Immature natural killer cell (primary cell): ENCODE measurements at regions not wholly inside any gene's neighbourhood (a gene's known extent, or its start where the extent isn't known, plus 50 kb on each side); places are given as distances from the start of the nearest gene placed in this dataset.
"Not testable (repeated sequence)": the region's sequence is repeated elsewhere in the genome, so short reads cannot be mapped to it uniquely, and the experiment has no call there.

ENCODE experiments used
- DNase-seq, 3 donors: peaks; one replicate each; pipeline ENCODE4 v3.0.0; 2022; ENCODE audit warnings: mixed read lengths in 1 of 3
- H3K27ac Mint-ChIP-seq, 6 donors: one replicate each; pipeline ENCODE4 v1.8.0; 2020; ENCODE audit warnings: mixed read lengths in 6 of 6, mild to moderate bottlenecking in 5 of 6, inconsistent platforms in 4 of 6, moderate library complexity in 3 of 6
- H3K27me3 Mint-ChIP-seq, 3 donors: one replicate each; pipeline ENCODE4 v1.8.0; 2020 to 2021; ENCODE audit warnings: low read depth in 3 of 3, mild to moderate bottlenecking in 3 of 3, mixed read lengths in 3 of 3, moderate library complexity in 3 of 3, inconsistent platforms in 1 of 3
- H3K36me3 Mint-ChIP-seq, 3 donors: one replicate each; pipeline ENCODE4 v1.8.0; 2020; ENCODE audit warnings: mixed read lengths in 3 of 3, inconsistent platforms in 2 of 3, mild to moderate bottlenecking in 2 of 3
- H3K4me1 Mint-ChIP-seq, 2 donors: one replicate each; pipeline ENCODE4 v1.8.0; 2020; ENCODE audit warnings: inconsistent platforms in 2 of 2, mild to moderate bottlenecking in 2 of 2, mixed read lengths in 2 of 2, moderate library complexity in 1 of 2
- H3K4me3 Mint-ChIP-seq, 5 donors: one replicate each; pipeline ENCODE4 v1.8.0; 2020; ENCODE audit warnings: mild to moderate bottlenecking in 5 of 5, mixed read lengths in 5 of 5, inconsistent platforms in 3 of 5, moderate library complexity in 3 of 5
- H3K9me3 Mint-ChIP-seq, 6 donors: one replicate each; pipeline ENCODE4 v1.8.0; 2020; ENCODE audit warnings: mild to moderate bottlenecking in 6 of 6, mixed read lengths in 6 of 6, inconsistent platforms in 4 of 6, moderate library complexity in 3 of 6

- DNase-seq = no peak
- H3K27ac Mint-ChIP-seq = no peak overlapping the region
- H3K4me3 Mint-ChIP-seq = no peak overlapping the region
- H3K9me3 Mint-ChIP-seq = peaks cover 8 to 42% (median 16%) of the 10 kb centered on the region in 6 donors
- H3K36me3 Mint-ChIP-seq = no peaks in the 10 kb centered on the region
- peaks cover 0 to 1% (median 0%) of the 10 kb centered on the region in 3 donors for H3K27me3 Mint-ChIP-seq
- no peaks in the 10 kb centered on the region for H3K4me1 Mint-ChIP-seq
Measured at GRCh38 chr2:51813247-51813646, 781.3 kb upstream of the NRXN1 start.

GRCh38 chr2:51812138-51812866, 780.4 kb upstream of the NRXN1 start:
- H3K9me3 Mint-ChIP-seq = peaks cover 6 to 47% (median 21%) of the 10 kb centered on the region in 6 donors
- no peak for DNase-seq
- H3K4me3 Mint-ChIP-seq = no peak overlapping the region
- peaks cover 0 to 1% (median 0%) of the 10 kb centered on the region in 3 donors for H3K27me3 Mint-ChIP-seq
- H3K36me3 Mint-ChIP-seq = no peaks in the 10 kb centered on the region
- H3K4me1 Mint-ChIP-seq = no peaks in the 10 kb centered on the region
- no peak overlapping the region for H3K27ac Mint-ChIP-seq

GRCh38 chr2:51810197-51810596, 778.3 kb upstream of the NRXN1 start:
- DNase-seq = no peak
- Mint-ChIP-seq H3K27me3 (peaks cover 0 to 1% (median 0%) of the 10 kb centered on the region in 3 donors), H3K9me3 (peaks cover 12 to 57% (median 22%) of the 10 kb centered on the region in 6 donors), H3K4me3 (no peak overlapping the region), H3K36me3 (no peaks in the 10 kb centered on the region), H3K27ac (no peak overlapping the region), H3K4me1 (no peaks in the 10 kb centered on the region)

GRCh38 chr2:51807229-51807628, 775.3 kb upstream of the NRXN1 start:
- Mint-ChIP-seq H3K4me1 (no peaks in the 10 kb centered on the region), H3K36me3 (no peaks in the 10 kb centered on the region), H3K9me3 (peaks cover 13 to 62% (median 26%) of the 10 kb centered on the region in 6 donors), H3K4me3 (no peak overlapping the region), H3K27me3 (no peaks in the 10 kb centered on the region), H3K27ac (no peak overlapping the region)
- no peak for DNase-seq

GRCh38 chr2:51795248-51795888, 763.4 kb upstream of the NRXN1 start:
- DNase-seq = no peak
- Mint-ChIP-seq H3K27me3 (peaks cover 0 to 2% (median 1%) of the 10 kb centered on the region in 3 donors), H3K27ac (no peak overlapping the region), H3K4me3 (no peak overlapping the region), H3K4me1 (no peaks in the 10 kb centered on the region), H3K36me3 (peaks cover 0 to 4% (median 0%) of the 10 kb centered on the region in 3 donors), H3K9me3 (peaks cover 21 to 73% (median 43%) of the 10 kb centered on the region in 6 donors)

- Mint-ChIP-seq H3K27me3 (no peaks in the 10 kb centered on the region), H3K9me3 (peaks cover 14 to 51% (median 33%) of the 10 kb centered on the region in 6 donors), H3K27ac (no peak overlapping the region), H3K4me1 (no peaks in the 10 kb centered on the region), H3K36me3 (peaks cover 0 to 4% (median 3%) of the 10 kb centered on the region in 3 donors), H3K4me3 (no peak overlapping the region)
- DNase-seq = no peak
Measured at GRCh38 chr2:51791496-51791895, 759.6 kb upstream of the NRXN1 start.

- H3K9me3 Mint-ChIP-seq = peaks cover 13 to 46% (median 29%) of the 10 kb centered on the region in 6 donors
- H3K4me3 Mint-ChIP-seq = no peak overlapping the region
- no peaks in the 10 kb centered on the region for H3K4me1 Mint-ChIP-seq
- H3K36me3 Mint-ChIP-seq = peaks cover 0 to 4% (median 3%) of the 10 kb centered on the region in 3 donors
- H3K27me3 Mint-ChIP-seq = no peaks in the 10 kb centered on the region
- H3K27ac Mint-ChIP-seq = no peak overlapping the region
- DNase-seq = no peak
Measured at GRCh38 chr2:51790854-51791253, 758.9 kb upstream of the NRXN1 start.

GRCh38 chr2:51789918-51790317, 758.0 kb upstream of the NRXN1 start:
- H3K4me1 Mint-ChIP-seq = no peaks in the 10 kb centered on the region

GRCh38 chr2:51782921-51783765, 751.2 kb upstream of the NRXN1 start:
- Mint-ChIP-seq H3K4me1 (no peaks in the 10 kb centered on the region), H3K36me3 (peaks cover 0 to 1% (median 0%) of the 10 kb centered on the region in 3 donors), H3K27me3 (no peaks in the 10 kb centered on the region), H3K27ac (no peak overlapping the region), H3K4me3 (no peak overlapping the region), H3K9me3 (peaks cover 5 to 28% (median 13%) of the 10 kb centered on the region in 6 donors)
- no peak for DNase-seq

More at GRCh38 chr2:51789918-51790317, 758.0 kb upstream of the NRXN1 start:
- Mint-ChIP-seq H3K9me3 (peaks cover 7 to 44% (median 24%) of the 10 kb centered on the region in 6 donors), H3K27ac (no peak overlapping the region), H3K27me3 (no peaks in the 10 kb centered on the region), H3K4me3 (no peak overlapping the region), H3K36me3 (peaks cover 0 to 4% (median 3%) of the 10 kb centered on the region in 3 donors)
- DNase-seq = no peak

GRCh38 chr2:51781691-51782090, 749.8 kb upstream of the NRXN1 start:
- DNase-seq = no peak
- no peak overlapping the region for H3K27ac Mint-ChIP-seq
- peaks cover 0 to 3% (median 0%) of the 10 kb centered on the region in 3 donors for H3K36me3 Mint-ChIP-seq
- no peaks in the 10 kb centered on the region for H3K4me1 Mint-ChIP-seq
- H3K9me3 Mint-ChIP-seq = peaks cover 7 to 33% (median 16%) of the 10 kb centered on the region in 6 donors
- H3K4me3 Mint-ChIP-seq = no peak overlapping the region
- H3K27me3 Mint-ChIP-seq = no peaks in the 10 kb centered on the region

GRCh38 chr2:51780353-51780752, 748.4 kb upstream of the NRXN1 start:
- no peak for DNase-seq
- Mint-ChIP-seq H3K36me3 (peaks cover 0 to 3% (median 0%) of the 10 kb centered on the region in 3 donors), H3K27ac (no peak overlapping the region), H3K4me3 (no peak overlapping the region), H3K27me3 (no peaks in the 10 kb centered on the region), H3K4me1 (no peaks in the 10 kb centered on the region), H3K9me3 (peaks cover 7 to 36% (median 23%) of the 10 kb centered on the region in 6 donors)

- H3K9me3 Mint-ChIP-seq = peaks cover 9 to 30% (median 27%) of the 10 kb centered on the region in 6 donors
- H3K4me3 Mint-ChIP-seq, DNase-seq, H3K27ac Mint-ChIP-seq, H3K27me3 Mint-ChIP-seq, H3K4me1 Mint-ChIP-seq, H3K36me3 Mint-ChIP-seq: not testable (repeated sequence)
Measured at GRCh38 chr2:51779723-51780122, 747.8 kb upstream of the NRXN1 start.

- DNase-seq = no peak
- no peaks in the 10 kb centered on the region for H3K4me1 Mint-ChIP-seq
- peaks cover 9 to 34% (median 27%) of the 10 kb centered on the region in 6 donors for H3K9me3 Mint-ChIP-seq
- no peak overlapping the region for H3K4me3 Mint-ChIP-seq
- H3K36me3 Mint-ChIP-seq = peaks cover 0 to 3% (median 0%) of the 10 kb centered on the region in 3 donors
- no peak overlapping the region for H3K27ac Mint-ChIP-seq
- no peaks in the 10 kb centered on the region for H3K27me3 Mint-ChIP-seq
Measured at GRCh38 chr2:51778806-51779205, 746.9 kb upstream of the NRXN1 start.

GRCh38 chr2:51774606-51775005, 742.7 kb upstream of the NRXN1 start:
- not testable (repeated sequence) for H3K4me1 Mint-ChIP-seq, H3K36me3 Mint-ChIP-seq, H3K4me3 Mint-ChIP-seq, DNase-seq, H3K27ac Mint-ChIP-seq, H3K27me3 Mint-ChIP-seq
- H3K9me3 Mint-ChIP-seq = peaks cover 13 to 50% (median 39%) of the 10 kb centered on the region in 6 donors
